Kidney (tissue), 13 donors: ENCODE measurements at regions not wholly inside any gene's neighbourhood (a gene's known extent, or its start where the extent isn't known, plus 50 kb on each side); places are given as distances from the start of the nearest gene placed in this dataset.

ENCODE experiments used
- DNase-seq, 5 donors: peaks; one replicate each; pipeline ENCODE4 v3.0.0-alpha.2; 2013 to 2020
- FAIRE-seq: peaks from 2 replicates; lab custom pipeline; 2012; peaks lifted over from hg19 to GRCh38; lab: Jason Lieb, UNC
- H3K27ac ChIP-seq, 2 donors: one replicate each; pipeline ENCODE4 v1.7.0; 2013; ENCODE audit warnings: low read depth in 2 of 2, low read length in 2 of 2, inconsistent platforms in 1 of 2
- H3K27me3 ChIP-seq: one replicate; pipeline ENCODE4 v1.7.1; 2013; ENCODE audit warnings: low read length, inconsistent platforms; ENCODE audit not compliant: control insufficient read depth, insufficient read depth
- H3K36me3 ChIP-seq, 3 donors: one replicate each; pipeline versions ENCODE4 v1.7.0 to v1.7.1; 2013; ENCODE audit warnings: low read length in 3 of 3, control low read depth in 1 of 3, inconsistent platforms in 1 of 3; ENCODE audit not compliant: insufficient read depth in 3 of 3, control insufficient read depth in 2 of 3
- H3K4me1 ChIP-seq, 3 donors: one replicate each; pipeline versions ENCODE4 v1.7.0 to v1.7.1; 2013; ENCODE audit warnings: low read length in 3 of 3, inconsistent platforms in 1 of 3, low read depth in 1 of 3; ENCODE audit not compliant: control insufficient read depth in 2 of 3, insufficient read depth in 2 of 3
- H3K4me3 ChIP-seq, 3 donors: one replicate each; pipeline versions ENCODE4 v1.7.0 to v1.8.1; 2013; ENCODE audit warnings: low read length in 3 of 3, control low read depth in 1 of 3, inconsistent platforms in 1 of 3
- H3K9ac ChIP-seq, 3 donors: one replicate each; pipeline versions ENCODE4 v1.7.0 to v1.7.1; 2013; ENCODE audit warnings: low read length in 3 of 3, control low read depth in 1 of 3, inconsistent platforms in 1 of 3
- H3K9me3 ChIP-seq, 3 donors: one replicate each; pipeline versions ENCODE4 v1.7.0 to v1.7.1; 2013; ENCODE audit warnings: low read length in 3 of 3, control low read depth in 1 of 3, inconsistent platforms in 1 of 3; ENCODE audit not compliant: control insufficient read depth in 2 of 3, insufficient read depth in 1 of 3
- CTCF ChIP-seq: IDR thresholded peaks from 3 replicates; pipeline ENCODE4 v1.5.1; 2012; ENCODE audit warnings: mild to moderate bottlenecking, moderate library complexity, borderline replicate concordance; ENCODE audit not compliant: insufficient read depth; ENCODE audit errors: extremely low read depth
- intact Hi-C: fragments of 100-400 bp; cut with DNase I; formaldehyde crosslinking; loops from one replicate; pipeline ENCODE4 v1.11.1; 2022
- donor health status: control.
- donor health status: control.
- donor health status: control.
- donor health status: control.
- donor health status: control.
- donor health status: DM: yes; HTN: yes; CAD: no.
- donor health status: Normal renal cell carcinoma (clear cell type).

- Histone ChIP-seq H3K27me3 (no peaks in the 10 kb centered on the region), H3K4me3 (no peak overlapping the region), H3K4me1 (no peaks in the 10 kb centered on the region), H3K27ac (no peak overlapping the region), H3K36me3 (no peaks in the 10 kb centered on the region), H3K9ac (no peak overlapping the region), H3K9me3 (no peaks in the 10 kb centered on the region)
- DNase-seq, result no peak
- intact Hi-C loops, result no loop called here
- TF ChIP-seq CTCF, result no peak
- no peak for FAIRE-seq
These were observed 260.0 kb upstream of the POU2AF2 start for GRCh38 chr11:110985547-110985946.

- Histone ChIP-seq H3K27ac (no peak overlapping the region), H3K9ac (no peak overlapping the region), H3K27me3 (no peaks in the 10 kb centered on the region), H3K36me3 (no peaks in the 10 kb centered on the region), H3K4me3 (no peak overlapping the region), H3K4me1 (no peaks in the 10 kb centered on the region), H3K9me3 (no peaks in the 10 kb centered on the region)
- FAIRE-seq (no peak), DNase-seq (no peak)
- TF ChIP-seq CTCF, result no peak
- intact Hi-C loops, result no loop called here
These were observed 260.8 kb upstream of the POU2AF2 start for GRCh38 chr11:110984693-110985092.

GRCh38 chr11:110984147-110984546 lies 261.4 kb upstream of the POU2AF2 start:
- Histone ChIP-seq H3K4me3 (no peak overlapping the region), H3K36me3 (no peaks in the 10 kb centered on the region), H3K27ac (no peak overlapping the region), H3K9ac (no peak overlapping the region), H3K27me3 (no peaks in the 10 kb centered on the region), H3K4me1 (no peaks in the 10 kb centered on the region), H3K9me3 (peaks cover 0 to 3% (median 0%) of the 10 kb centered on the region in 3 donors)
- no peak for TF ChIP-seq CTCF
- intact Hi-C loops, result no loop called here
- FAIRE-seq (no peak), DNase-seq (no peak)

GRCh38 chr11:110982214-110982613 lies 263.3 kb upstream of the POU2AF2 start:
- no peaks in the 10 kb centered on the region for H3K4me1 ChIP-seq
- DNase-seq (no peak), FAIRE-seq (no peak)
- no peak overlapping the region for H3K27ac ChIP-seq
- H3K9ac ChIP-seq, result no peak overlapping the region
- H3K36me3 ChIP-seq, result no peaks in the 10 kb centered on the region
- H3K4me3 ChIP-seq, result no peak overlapping the region
- H3K27me3 ChIP-seq, result no peaks in the 10 kb centered on the region
- TF ChIP-seq CTCF, result no peak
- peaks cover 0 to 6% (median 0%) of the 10 kb centered on the region in 3 donors for H3K9me3 ChIP-seq
- intact Hi-C loops, result no loop called here
